Progenitor cell of endocrine pancreas (in vitro differentiated cells): ENCODE measurements at regions not wholly inside any gene's neighbourhood (a gene's known extent, or its start where the extent isn't known, plus 50 kb on each side); places are given as distances from the start of the nearest gene placed in this dataset.

Source experiments
- DNase-seq: peaks from one replicate; pipeline ENCODE4 v3.0.0; 2021; ENCODE audit warnings: low spot score; ENCODE audit not compliant: unreplicated experiment
- H3K27ac Mint-ChIP-seq: 2 replicates; pipeline ENCODE4 v1.8.0; 2021; ENCODE audit warnings: mild to moderate bottlenecking, moderate library complexity, mixed read lengths
- H3K27me3 Mint-ChIP-seq: 2 replicates; pipeline ENCODE4 v1.8.0; 2021; ENCODE audit warnings: mixed read lengths
- H3K36me3 Mint-ChIP-seq: 2 replicates; pipeline ENCODE4 v1.8.0; 2022; ENCODE audit warnings: mixed read lengths; ENCODE audit not compliant: insufficient read depth
- H3K4me1 Mint-ChIP-seq: 2 replicates; pipeline ENCODE4 v1.8.0; 2021; ENCODE audit warnings: low read depth, mixed read lengths
- H3K4me3 Mint-ChIP-seq: 2 replicates; pipeline ENCODE4 v1.8.0; 2021; ENCODE audit warnings: low read depth, mild to moderate bottlenecking, moderate library complexity, mixed read lengths
- H3K9me3 Mint-ChIP-seq: 2 replicates; pipeline ENCODE4 v1.8.0; 2021; ENCODE audit warnings: low read depth, mixed read lengths
- TF ChIP-seq, protein P1 (sequence below): fragments of 200-600 bp; sonication (generic); IDR thresholded peaks from one replicate; pipeline ENCODE4 v1.5.0; 2021; ENCODE audit warnings: antibody characterized with exemption, mild to moderate bottlenecking; ENCODE audit not compliant: unreplicated experiment

DNA sequence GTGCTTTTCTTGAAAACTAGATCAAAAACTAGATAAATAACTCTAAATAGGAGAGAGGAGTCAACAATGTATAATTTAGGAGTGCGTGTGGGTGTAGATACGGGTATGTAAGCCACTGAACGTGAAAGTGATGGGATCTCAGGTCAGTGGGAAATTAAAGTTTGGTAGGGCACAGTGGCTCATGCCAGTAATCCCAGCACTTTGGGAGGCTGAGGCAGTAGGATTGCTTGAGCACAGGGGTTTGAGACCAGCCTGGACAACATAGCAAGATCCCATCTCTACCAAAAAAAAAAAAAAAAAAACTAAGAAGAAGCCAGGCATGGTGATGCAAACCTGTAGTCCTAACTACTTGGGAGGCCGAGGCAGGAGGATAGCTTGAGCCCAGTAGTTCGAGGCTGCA is 247.1 kb downstream of the ANAPC1 start:
- peaks cover 12% of the 10 kb centered on the region for H3K9me3 Mint-ChIP-seq
- H3K27ac Mint-ChIP-seq = no peak overlapping the region
- H3K4me3 Mint-ChIP-seq = no peak overlapping the region
- H3K27me3 Mint-ChIP-seq = no peaks in the 10 kb centered on the region
- H3K4me1 Mint-ChIP-seq = no peaks in the 10 kb centered on the region
- peaks cover 2% of the 10 kb centered on the region for H3K36me3 Mint-ChIP-seq
- no peak for DNase-seq
- TF ChIP-seq, protein P1, sequence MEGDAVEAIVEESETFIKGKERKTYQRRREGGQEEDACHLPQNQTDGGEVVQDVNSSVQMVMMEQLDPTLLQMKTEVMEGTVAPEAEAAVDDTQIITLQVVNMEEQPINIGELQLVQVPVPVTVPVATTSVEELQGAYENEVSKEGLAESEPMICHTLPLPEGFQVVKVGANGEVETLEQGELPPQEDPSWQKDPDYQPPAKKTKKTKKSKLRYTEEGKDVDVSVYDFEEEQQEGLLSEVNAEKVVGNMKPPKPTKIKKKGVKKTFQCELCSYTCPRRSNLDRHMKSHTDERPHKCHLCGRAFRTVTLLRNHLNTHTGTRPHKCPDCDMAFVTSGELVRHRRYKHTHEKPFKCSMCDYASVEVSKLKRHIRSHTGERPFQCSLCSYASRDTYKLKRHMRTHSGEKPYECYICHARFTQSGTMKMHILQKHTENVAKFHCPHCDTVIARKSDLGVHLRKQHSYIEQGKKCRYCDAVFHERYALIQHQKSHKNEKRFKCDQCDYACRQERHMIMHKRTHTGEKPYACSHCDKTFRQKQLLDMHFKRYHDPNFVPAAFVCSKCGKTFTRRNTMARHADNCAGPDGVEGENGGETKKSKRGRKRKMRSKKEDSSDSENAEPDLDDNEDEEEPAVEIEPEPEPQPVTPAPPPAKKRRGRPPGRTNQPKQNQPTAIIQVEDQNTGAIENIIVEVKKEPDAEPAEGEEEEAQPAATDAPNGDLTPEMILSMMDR = no peak

DNA sequence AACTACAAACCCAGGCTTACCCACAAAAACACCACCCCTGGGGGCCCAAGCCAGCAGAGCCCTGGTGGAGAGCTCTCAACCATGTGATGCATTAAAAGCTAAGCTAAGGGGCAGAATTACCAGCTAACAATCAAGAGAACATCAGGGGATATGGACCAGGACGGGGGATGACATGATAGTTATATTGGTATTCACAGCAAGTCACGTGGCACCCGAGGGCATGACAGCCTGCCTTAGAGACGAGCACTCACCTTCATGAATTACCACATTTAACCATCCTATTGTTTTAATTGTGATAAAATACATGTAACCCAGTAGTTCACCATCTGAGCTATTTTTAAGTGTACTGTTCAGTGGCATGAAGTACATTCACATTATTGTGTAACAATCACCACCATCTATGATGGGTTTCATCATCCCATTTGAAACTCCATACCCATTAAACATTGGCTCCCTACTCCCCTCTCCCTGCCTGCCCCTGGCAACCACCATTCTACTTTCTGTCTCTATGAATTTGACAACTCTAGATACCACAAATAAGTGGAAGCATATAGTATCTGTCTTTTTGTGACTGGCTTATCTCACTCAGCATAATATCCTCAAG is 245.6 kb downstream of the ANAPC1 start:
- no peak overlapping the region for H3K27ac Mint-ChIP-seq
- TF ChIP-seq, protein P1 = no peak
- H3K27me3 Mint-ChIP-seq = no peaks in the 10 kb centered on the region
- H3K4me1 Mint-ChIP-seq = no peaks in the 10 kb centered on the region
- DNase-seq = no peak
- no peak overlapping the region for H3K4me3 Mint-ChIP-seq
- peaks cover 2% of the 10 kb centered on the region for H3K36me3 Mint-ChIP-seq
- H3K9me3 Mint-ChIP-seq = peaks cover 12% of the 10 kb centered on the region

DNA sequence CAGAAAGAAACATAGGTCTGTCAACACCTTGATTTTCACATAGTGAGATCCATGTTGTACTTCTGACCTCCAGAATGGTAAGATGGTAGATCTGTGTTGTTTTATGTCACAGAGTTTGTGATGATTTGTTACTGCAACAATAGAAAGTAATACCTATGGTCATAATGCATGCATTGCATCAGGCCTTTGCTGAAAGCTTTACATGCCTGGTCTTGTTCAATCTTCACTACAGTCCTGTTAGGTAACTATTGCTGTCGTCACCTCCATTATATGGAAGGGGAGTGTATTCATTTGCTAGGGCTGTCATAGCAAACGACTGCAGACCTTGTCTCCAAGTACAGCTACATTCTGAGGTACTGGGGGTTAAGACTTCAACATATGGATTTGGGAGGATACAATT is 243.5 kb downstream of the ANAPC1 start:
- Mint-ChIP-seq H3K36me3 (peaks cover 2% of the 10 kb centered on the region), H3K27ac (no peak overlapping the region), H3K27me3 (peaks cover 3% of the 10 kb centered on the region), H3K4me3 (no peak overlapping the region), H3K4me1 (no peaks in the 10 kb centered on the region), H3K9me3 (peaks cover 12% of the 10 kb centered on the region)
- no peak for DNase-seq
- TF ChIP-seq, protein P1 = no peak

DNA sequence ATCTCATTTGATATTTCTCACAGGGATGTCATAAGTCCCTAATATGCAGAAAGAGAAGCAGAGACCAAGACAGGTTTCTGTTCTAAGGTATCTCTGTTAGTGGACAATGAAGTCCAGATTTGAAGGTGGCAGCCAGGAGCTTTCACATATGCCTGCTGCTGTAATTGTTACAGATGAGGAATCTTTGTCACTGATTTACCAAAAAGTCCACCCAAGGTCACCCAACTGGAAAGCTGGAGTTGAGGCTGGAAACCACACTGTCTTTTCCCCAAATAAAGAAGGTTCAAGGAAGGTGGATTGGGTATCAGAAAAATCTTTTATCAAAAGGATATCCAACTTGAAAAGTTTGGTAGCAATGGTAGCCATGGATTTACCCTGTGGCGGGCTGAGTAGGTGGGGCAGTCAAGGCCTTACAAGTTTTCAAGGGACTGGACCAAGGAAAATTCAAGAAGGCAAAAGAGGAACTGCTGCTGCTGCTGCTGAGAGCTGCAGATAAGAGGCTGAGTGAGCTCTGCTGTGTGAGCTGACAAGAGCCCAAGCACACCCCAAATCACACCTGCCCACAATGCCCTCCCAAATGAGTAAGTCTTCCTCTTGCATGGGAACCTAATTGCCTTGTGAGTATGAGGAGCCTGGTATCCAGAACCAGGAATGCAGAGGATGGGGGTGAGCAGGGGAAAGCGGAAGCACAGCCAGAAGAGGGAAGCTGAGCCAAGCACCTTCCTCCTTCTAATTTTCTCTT is 241.2 kb downstream of the ANAPC1 start:
- Mint-ChIP-seq H3K36me3 (peaks cover 1% of the 10 kb centered on the region), H3K27me3 (peaks cover 3% of the 10 kb centered on the region), H3K4me3 (no peak overlapping the region), H3K27ac (no peak overlapping the region), H3K4me1 (no peaks in the 10 kb centered on the region), H3K9me3 (peaks cover 15% of the 10 kb centered on the region)
- TF ChIP-seq, protein P1 = no peak
- DNase-seq = no peak

DNA sequence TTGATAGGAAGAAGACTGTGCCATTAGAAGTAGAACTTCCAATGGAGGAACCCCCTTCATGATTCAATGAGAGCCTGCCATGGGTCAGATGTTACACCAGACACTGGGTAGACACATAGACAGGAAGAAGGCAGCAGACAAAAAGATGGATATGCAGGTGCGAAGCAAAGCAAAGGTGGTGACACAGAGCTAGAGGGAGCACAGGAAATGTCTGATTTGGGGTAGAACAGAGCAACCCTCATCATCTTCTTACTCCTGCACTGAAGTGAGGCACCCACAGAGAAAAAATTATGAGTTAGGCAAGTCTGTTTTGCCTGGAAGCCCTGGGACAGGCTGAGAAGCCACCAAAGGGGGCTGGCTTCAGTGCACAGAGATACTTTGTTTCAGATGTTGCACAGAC is 240.2 kb downstream of the ANAPC1 start:
- peaks cover 1% of the 10 kb centered on the region for H3K36me3 Mint-ChIP-seq
- H3K27me3 Mint-ChIP-seq = peaks cover 3% of the 10 kb centered on the region
- no peaks in the 10 kb centered on the region for H3K4me1 Mint-ChIP-seq
- peaks cover 12% of the 10 kb centered on the region for H3K9me3 Mint-ChIP-seq
- no peak overlapping the region for H3K27ac Mint-ChIP-seq
- no peak for DNase-seq
- no peak overlapping the region for H3K4me3 Mint-ChIP-seq
- TF ChIP-seq, protein P1 = no peak
